HG02798 (cell line): ENCODE measurements at regions not wholly inside any gene's neighbourhood (a gene's known extent, or its start where the extent isn't known, plus 50 kb on each side); places are given as distances from the start of the nearest gene placed in this dataset.
"Not testable (repeated sequence)": the region's sequence is repeated elsewhere in the genome, so short reads cannot be mapped to it uniquely, and the experiment has no call there.

Source experiments
- ATAC-seq: cut with Tn5 transposase; IDR thresholded peaks from one replicate; pipeline ENCODE4 v1.9.1; 2021; ENCODE audit warnings: mild to moderate bottlenecking; ENCODE audit not compliant: unreplicated experiment, poor library complexity

DNA sequence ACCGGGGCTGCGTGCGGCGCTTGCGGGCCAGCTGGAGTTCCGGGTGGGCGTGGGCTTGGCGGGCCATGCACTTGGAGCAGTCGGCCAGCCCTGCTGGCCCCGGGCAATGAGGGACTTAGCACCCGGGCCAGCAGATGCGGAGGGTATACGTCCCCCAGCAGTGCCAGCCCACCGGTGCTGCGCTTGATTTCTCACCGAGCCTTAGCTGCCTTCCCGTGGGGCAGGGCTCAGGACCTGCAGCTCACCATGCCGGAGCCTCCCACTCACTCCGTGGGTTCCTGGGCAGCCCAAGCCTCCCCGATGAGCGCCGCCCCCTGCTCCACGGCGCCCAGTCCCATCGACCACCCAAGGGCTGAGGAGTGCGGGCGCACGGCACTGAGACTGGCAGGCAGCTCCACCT, 51.4 kb upstream of the INPP4B start:
- not testable (repeated sequence) for ATAC-seq

- no peak for ATAC-seq
Measured at GRCh38 chr4:142900622-142901021, 54.5 kb upstream of the INPP4B start.

DNA sequence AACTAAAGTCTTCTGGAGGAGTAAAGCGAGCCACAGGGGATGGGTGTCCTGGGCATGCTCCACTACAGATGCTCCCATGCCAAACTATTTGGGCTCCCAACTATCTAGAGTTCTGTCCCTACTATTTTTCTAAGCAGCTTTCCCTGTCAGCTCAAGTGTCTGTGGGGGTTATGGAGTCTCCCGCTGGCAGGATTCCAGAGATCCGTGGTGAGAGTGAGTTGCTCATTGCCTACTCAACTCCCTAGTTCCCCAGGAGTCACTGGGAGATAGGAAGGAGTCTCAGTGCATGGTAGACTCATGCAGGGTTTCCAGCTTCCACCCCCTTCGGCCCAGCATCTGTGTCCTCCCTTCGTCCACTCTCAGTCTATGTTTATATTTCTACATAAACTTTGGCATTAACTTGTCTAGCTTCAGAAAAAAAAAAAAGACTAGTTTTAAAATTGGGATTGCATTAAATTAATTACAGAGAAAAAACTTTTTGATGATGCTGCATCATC, 55.1 kb upstream of the INPP4B start:
- no peak for ATAC-seq

DNA sequence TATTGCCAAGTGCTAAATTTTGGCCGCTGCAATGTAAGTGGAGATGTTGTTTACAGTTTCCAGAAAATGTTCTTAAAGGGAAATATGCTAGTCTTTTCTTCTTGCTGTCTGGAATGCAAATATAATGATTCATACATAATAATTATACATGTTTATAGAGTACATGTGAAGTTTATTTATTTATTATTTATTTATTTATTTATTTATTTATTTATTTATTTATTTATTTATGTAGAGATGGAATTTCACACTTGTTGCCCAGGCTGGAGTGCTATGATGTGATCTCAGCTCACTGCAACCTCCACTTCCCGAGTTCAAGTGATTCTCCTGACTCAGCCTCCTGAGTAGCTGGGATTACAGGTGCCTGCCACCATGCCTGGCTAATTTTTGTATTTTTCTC, 57.5 kb upstream of the INPP4B start:
- ATAC-seq, result not testable (repeated sequence)

- ATAC-seq, result no peak
Measured at GRCh38 chr4:142909908-142910307, 63.8 kb upstream of the INPP4B start.

DNA sequence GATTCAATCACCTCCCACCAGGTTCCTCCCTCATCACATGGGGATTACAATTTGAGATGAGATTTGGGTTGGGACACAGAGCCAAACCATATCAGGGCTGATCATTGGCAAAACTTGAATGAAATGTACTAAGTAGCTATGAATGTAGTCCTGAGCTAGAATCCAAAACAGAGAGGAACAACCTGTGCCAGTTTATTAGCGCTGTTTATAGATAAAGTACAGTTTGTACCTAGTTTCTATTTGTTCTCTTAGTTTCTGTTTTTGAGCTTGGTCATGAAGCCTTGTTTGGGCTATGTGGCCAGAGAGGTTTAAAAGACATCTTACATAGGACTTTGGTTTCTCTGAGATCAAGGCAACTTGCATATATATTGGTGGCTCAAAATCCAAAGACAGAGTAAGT, 66.9 kb upstream of the INPP4B start:
- ATAC-seq, result no peak

DNA sequence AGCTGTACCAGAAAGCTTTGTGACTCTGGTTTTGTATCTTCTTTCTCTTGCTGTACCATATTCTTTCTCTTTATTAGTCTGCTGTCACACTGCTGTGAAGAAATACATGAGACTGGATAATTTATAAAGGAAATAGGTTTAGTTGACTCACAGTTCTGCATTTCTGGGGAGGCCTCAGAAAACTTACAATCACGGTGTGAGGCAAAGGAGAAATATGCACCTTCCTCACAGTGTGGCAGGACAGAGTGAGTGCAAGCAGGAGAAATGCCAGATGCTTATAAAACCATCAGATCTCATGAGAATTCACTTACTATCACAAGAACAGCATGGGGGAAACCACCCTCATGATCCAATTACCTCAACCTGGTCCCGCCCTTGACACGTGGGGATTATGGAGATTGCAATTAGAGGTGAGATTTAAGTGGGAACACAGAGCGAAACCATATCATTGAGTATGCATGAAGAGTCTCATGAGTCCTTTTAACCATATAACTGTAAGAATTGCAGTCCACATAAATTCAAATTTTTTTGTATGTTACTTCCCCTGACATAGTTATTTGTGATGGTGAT, 67.4 kb upstream of the INPP4B start:
- ATAC-seq, result no peak

DNA sequence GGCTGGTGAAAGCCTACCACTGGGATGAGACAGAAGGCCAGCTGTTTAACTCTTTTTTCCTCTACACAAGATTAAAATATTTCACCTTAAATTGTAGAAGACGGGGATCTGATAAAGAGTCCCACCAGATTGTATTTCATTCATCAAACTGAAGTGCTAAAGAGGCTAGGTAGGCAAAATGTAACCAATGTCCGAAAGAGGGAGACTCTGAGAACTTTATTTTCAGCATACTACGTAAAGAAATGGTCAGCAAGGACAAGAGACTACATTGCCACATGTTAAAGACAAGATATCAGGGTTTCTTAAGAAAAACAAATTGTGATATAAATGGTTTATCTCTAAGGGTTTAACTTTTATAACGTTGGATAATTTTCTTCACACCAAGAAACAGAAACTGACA, 71.6 kb upstream of the INPP4B start:
- no peak for ATAC-seq

DNA sequence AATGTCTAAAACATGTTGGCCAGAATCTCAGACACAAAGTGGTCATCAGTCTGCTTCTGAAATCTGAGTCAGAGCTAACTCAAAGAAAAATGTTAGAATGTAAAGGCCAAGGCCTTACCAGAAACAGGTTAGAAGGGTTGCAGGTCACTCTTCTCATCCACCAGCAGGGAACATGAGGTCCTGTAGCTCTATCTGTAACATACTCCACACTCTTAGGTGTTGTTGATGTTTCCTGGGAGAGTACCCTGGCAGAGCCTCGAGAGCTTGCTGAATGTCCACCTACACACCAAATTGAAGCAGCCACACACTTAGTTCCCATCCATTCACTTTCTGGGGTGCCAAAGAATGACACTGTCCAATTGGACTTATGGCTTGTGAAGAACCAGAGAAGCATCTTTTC, 76.6 kb upstream of the INPP4B start:
- no peak for ATAC-seq

GRCh38 chr4:142923619-142924018, 77.5 kb upstream of the INPP4B start:
- no peak for ATAC-seq

DNA sequence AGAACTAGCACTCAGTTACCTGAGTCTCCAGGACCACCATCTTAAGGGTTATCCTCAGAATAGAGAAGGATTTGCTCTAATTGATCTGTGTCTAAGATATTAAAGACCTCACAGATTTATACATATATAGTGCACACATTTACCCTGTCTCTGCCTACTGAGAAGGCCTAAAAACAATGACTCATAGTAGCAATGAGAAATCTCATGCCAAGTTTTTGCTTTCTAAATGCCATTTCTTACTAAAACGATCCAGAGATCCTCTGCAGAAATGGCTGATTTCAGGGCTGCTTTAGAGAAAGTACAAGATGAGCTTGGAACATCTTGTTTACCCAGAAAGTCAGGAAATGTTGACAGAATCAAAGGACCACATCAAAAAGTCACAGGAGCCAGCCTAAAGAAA, 79.1 kb upstream of the INPP4B start:
- no peak for ATAC-seq

GRCh38 chr4:142927721-142928120, 81.6 kb upstream of the INPP4B start:
- no peak for ATAC-seq

DNA sequence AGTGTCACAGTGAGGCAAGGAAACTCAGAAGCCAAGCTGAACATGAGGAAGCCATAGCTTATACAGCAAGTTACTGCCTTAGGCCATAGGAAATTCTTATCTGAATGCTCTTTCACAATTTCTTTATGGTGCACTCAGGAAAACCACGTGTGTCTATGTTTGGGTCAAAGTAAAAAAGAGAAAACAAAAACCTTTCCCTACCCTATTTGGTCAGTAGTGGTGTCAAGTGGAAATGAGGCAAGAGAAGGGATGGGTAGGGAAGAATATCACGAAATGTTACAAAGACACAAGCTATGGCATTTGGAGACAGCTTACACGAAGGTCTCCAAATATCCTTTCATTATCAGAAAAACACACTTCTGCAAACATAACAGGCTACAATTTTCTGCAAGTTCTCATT, 83.4 kb upstream of the INPP4B start:
- ATAC-seq, result no peak

GRCh38 chr4:142933207-142933606, 87.1 kb upstream of the INPP4B start:
- no peak for ATAC-seq

DNA sequence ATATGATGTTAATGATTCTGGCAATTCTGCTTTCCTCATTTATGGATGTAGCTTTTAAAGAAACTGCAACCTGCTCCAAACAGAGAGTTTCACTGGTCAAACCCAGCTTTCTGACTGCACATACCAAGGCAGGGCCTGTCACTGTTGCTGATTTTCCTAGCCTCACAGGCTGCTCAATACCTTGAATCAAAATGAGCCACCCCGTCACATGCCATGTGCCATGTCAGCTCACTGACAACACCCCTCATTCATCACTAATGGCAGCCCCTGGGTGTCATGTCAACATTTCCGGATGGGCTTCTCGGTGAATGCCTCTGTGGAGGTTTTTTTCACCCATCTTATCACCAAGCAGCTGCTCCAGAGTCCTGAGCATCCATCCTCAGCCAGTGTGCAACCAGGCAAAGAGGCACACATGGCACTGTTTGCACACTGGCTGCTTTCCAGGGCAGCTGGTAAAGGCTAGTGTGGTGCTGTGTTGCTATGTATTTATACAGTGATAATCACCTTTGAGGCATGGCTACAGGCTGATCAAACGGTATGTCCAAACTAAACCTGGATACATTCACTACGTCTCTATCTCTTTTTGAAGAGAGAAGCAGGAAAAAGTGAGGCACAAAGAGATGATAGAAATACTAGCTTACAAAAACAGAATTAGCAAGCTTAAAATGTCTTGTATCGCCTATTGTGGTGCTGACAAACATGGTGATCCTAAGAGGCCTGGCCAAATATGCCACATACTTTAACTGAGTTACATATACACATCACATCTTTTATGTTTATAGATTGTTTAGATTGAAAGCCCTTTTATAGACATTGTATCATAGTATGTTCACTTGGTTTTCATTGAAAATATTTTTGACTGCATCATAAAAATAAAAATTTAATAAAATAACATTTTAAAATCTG, 94.6 kb upstream of the INPP4B start:
- no peak for ATAC-seq

DNA sequence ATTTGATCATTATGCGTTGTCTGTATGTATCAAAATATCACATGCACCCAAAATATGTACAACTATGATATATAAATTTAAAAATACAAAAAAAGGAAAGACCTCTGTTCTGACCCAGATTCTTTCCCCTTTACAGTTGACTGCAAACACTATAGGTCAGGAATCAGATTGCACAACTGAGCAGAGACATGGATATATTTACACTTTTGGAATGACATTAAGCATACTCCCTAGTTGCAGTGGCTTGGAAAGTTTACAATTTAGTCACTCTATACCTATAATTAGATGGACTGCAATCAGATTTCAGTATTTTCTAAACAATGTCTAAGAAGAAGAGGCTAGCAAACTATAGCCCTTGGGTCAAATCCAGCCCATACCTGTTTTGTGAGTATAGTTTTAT, 98.5 kb upstream of the INPP4B start:
- ATAC-seq, result no peak

- no peak for ATAC-seq
Measured at GRCh38 chr4:142952821-142953580, 106.9 kb upstream of the INPP4B start.

- no peak for ATAC-seq
Measured at GRCh38 chr4:142954415-142954814, 108.3 kb upstream of the INPP4B start.

GRCh38 chr4:142955501-142955900, 109.4 kb upstream of the INPP4B start:
- ATAC-seq, result no peak

DNA sequence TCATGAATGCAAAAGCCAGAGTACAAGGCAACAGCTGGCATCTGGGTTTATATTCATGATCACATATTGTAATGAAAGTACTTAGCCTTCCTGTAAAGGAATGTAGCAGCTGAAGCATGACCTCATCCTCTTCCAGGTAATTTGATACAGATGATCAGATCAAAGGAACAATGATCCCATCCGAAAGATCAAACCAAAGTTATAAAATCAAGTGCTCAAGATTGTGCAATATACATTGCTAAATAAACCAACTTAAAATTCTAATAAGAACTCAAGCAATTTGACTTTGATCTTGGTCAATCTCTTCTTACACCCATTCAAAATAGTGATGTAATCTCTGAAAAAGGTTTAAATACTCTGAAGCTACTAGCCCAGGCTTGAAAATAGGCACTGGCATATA, 113.1 kb upstream of the INPP4B start:
- no peak for ATAC-seq

- ATAC-seq, result no peak
Measured at GRCh38 chr4:142960126-142960525, 114.0 kb upstream of the INPP4B start.
